ENCODE measurements at regions not wholly inside any gene's neighbourhood (a gene's known extent, or its start where the extent isn't known, plus 50 kb on each side); places are given as distances from the start of the nearest gene placed in this dataset.
"Not testable (repeated sequence)": the region's sequence is repeated elsewhere in the genome, so short reads cannot be mapped to it uniquely, and the experiment has no call there.

DNA sequence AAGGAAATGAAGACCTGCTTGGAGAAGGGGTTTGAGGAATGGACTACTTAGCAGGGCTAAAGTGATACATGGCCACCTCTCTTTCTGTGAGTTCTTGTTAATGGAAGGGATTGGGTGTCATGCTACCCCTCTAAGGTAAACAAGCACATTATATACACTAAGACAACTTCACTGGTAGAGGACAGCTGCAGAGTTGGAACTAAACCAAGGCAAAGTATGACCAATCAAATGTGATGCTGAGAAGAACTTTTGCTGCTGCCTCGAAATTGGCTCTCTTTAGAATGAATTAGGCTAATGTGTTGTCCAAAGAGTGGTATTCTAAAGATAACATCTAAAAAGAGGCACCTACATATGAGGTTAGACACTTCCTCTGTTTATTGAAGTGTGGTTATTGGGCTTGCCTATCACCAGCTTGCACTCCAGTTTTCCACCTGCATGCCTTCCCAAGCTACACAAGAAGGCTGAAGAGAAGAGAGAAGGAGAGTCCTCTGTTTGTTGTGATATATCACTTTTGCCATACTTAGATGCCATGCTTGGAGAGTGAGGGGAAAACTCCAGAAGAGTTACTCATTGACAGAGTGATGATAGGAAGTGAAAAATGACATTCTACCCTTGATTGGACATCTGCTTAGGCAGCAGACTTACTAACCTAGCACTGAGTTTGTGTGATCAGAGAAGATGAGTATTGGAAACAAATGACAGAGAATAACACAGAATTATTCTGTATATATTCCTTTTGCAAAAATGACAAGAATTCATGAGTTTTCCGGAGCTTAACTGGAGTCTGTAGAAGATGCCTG is 536.1 kb downstream of the ZNF608 start:
- DNase-seq (ENCODE audit: low read depth in 4 of 4, low spot score in 2 of 4) = no peak

DNA sequence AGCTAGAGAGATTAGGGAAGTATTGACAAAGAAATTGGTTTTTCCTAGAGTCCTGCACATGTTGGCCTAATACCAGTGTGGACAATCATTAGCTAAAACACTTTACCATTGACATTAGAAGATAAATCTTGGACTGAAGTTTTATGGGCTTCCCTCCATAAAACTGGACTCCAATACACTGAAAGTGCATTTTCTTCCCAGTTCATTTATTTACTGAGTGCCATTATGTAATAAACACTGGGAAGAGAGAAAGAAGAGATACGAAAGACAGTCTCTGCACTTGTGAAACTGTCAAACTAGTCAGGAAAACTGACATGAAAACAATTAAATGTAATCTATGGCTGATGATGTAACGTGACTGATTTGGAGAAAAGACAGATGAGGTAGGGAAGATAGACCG is 539.3 kb downstream of the ZNF608 start:
- DNase-seq (ENCODE audit: low read depth in 4 of 4, low spot score in 2 of 4) = no peak

DNA sequence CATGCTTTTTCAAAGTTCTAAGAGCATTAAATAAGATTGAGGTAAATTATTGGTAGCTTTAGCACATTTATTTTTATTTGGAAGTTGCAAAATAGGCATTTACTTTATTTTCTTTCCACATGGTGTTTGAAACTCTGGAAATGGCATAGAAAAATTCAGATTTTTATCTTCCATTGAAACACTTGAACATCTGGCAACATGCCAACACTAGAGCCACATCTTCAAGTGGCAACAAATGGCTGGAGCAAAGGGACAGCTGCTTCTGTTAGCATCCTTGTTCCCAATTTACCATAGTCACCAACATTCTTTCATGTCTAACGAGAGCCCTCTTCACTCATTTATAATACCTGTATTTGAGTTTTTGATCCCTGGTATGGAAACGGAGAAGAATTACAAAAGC is 539.9 kb downstream of the ZNF608 start:
- DNase-seq (ENCODE audit: low read depth in 4 of 4, low spot score in 2 of 4) = no peak

DNA sequence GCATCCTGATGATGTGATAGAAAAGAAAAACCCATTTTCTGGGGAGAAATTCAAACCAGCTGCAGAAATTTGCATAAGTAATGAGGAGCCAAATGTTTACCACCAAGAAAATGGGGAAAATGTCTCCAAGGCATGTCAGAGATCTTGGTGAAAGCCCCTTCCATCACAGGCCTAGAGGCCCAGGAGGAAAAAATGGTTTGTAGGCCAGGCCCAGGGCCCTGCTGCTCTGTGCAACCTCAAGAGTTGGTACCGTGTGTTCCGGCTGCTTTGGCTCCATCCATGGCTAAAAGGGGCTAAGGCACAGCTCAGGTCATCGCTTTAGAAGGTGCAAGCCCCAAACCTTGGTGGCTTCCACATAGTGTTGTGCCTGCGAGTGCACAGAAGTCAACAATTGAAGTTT is 543.1 kb downstream of the ZNF608 start:
- no peak for DNase-seq (ENCODE audit: low read depth in 4 of 4, low spot score in 2 of 4)

DNA sequence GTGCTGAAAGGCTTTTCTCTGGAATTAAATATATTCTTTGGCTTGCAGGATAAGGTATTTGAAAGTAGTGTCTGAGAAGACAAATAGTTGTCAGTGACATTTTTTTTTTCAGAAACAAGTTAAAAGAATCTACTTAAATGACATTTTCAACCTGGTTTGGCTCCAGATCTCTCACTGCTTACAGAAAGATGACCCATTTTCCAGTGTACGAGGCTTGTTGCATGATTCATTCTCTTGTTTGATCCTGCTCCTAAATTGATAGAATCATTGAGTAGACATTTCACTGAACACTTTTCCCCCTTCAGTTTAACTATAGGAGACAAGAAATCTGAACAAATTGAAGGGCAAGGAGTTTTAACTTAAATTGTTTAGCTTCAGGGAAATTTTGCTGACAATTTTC is 546.1 kb downstream of the ZNF608 start:
- DNase-seq (ENCODE audit: low read depth in 4 of 4, low spot score in 2 of 4) = no peak

DNA sequence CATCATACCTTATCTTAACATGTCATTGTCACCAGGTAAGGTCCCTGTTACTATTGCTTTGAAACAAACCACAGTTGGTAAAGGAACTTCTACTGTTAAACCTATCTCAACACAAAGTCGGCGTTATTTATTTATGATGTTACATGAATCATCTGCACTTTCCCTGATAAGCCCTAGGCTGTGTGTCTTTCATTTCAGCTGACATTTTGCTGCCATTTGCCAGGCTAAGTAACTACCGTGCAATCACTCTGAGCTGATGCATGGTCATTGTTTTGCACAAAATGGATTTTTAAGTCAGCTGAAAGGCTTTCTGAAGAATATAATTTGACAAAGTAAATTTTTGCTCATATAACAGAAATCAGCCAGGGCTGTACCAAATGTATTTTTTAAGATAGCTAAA is 546.5 kb downstream of the ZNF608 start:
- no peak for DNase-seq (ENCODE audit: low read depth in 4 of 4, low spot score in 2 of 4)

DNA sequence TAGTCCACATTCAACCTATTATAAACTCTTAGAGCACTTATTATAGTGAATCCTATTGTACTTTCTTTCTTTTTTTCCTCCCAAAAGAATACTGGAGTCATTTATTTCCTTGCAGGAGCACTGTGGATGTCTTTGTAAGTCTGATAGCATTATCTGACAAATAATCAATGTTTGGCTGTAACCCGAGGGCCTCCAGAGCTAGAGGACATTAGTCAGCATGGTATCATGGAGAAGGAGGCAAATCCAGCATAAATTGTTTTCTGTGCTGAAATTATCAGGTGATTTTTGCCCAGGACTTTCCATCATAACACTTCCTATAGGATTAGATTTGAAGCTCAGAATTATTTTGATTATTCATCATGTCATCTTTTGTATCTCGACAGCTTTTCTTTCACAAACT is 551.0 kb downstream of the ZNF608 start:
- DNase-seq (ENCODE audit: low read depth in 4 of 4, low spot score in 2 of 4) = no peak

DNA sequence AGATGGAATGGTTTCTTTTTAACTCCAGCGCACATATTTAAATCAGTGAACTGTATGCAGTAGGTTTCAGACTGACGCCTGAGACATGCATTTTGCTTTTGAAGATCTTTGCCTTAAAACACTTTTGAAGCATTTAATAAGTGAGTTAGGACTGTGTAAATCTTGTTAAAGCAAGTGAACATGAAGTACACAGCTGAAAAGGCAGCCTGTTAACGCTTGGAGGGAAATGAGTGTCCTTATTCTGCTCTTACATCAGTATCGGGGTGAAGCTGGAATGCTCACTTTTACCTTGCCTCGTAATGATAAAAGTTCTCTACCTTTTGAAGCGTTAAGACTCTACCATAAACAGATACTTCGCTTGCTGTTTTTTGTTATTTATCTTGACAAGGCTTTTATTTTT is 552.2 kb downstream of the ZNF608 start:
- DNase-seq (ENCODE audit: low read depth in 4 of 4, low spot score in 2 of 4) = no peak

DNA sequence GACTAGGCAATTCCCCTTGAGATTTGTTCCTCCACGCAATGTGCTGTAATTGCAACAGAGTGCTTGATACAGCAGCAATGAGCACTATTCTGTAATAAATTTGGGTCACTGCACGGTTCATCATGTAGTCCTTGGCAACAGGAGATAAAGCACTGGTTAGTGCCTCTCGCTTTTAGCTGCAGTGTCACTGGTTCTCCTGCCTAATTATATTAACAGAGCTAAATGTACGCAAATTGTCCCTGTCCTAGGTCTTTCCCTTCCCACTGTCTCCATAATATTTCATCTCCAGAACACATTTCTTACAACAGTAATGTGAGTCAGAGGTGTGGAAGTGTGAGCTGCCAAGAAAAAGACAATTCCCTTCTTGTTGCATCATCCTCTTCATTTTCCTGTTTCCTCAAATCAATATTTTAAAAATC is 553.1 kb downstream of the ZNF608 start:
- DNase-seq (ENCODE audit: low read depth in 4 of 4, low spot score in 2 of 4) = no peak

DNA sequence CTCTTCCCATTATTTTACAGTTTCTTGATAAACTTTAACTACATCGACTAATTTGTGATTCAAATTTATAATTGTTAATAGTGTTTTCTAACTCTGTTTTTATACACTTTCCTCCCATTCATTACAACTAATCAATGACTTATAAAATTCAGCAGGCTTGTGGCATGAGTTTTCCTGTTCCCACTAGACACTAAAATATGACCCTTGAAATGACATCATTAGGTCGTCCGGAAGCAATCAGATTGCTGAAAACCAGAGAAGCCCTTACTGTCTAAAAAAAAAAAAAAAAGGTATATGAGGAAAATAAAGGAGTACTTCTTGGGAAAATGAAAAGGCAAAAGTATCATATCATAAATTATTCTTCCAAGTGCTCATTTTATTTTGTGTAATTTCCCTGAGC is 553.7 kb downstream of the ZNF608 start:
- no peak for DNase-seq (ENCODE audit: low read depth in 4 of 4, low spot score in 2 of 4)

DNA sequence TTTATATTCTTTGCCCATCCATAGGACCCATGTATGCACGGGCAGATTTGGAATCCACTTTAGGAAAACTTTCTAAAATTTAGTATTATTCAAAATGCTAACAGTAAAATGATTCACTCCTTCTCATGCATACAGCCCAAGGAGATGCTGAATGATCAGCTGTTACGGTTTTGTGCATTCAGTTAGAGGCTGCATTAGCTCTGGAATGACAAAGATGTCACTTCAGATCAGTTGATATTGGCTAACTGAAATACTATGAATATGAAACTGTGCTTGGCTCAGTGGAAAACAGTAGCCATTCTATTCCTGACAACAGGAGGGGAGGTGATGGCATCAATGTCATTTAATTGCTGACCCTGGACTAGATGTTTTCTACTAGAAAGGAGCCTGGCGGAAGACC is 560.7 kb downstream of the ZNF608 start:
- DNase-seq (ENCODE audit: low read depth in 4 of 4, low spot score in 2 of 4) = no peak

DNA sequence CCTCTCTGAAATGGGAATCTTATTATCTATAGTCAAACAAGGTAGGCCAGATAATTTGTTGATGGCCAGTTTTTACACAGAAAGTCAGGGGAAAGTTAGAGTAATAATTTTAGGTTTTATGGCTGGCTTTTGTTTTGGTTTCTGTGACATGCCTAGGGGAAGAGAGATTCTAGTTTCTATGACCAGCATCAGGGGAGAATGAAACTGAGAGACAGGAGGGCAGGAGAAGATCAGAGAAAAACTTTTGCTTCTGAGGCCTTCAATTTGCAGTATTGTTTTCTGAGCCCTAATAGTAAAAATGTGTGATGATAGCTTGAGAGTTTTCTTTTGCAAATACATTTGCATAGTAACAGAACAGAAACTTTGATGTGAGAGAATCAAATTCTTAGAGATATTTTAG is 564.3 kb downstream of the ZNF608 start:
- DNase-seq (ENCODE audit: low read depth in 4 of 4, low spot score in 2 of 4) = no peak

DNA sequence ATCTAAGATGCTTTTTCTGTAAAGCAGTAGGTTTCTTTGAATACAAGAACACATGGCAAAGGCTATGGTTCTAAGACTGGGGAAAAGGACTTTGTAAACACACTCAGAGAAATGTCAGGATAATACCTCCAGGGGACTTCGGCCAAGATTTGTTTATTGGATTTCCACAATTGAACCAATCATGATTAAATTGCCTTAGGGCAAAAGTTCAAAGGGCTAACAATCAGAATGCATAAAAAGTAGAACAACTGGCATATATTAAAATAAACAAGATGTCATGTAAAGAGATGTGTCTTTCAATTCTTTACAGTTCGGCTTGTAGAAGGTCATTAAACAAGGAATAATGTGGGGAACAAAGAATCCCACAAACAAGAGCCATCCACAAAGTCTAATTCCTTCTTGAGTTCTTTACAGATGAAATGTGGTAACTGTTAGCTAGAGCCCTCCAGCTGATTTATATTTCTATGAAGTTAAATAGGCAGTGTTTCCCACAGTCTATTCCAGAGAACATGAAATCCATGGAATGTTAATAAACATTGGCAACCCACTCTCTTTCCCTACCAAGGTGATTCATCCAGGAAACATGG is 565.5 kb downstream of the ZNF608 start:
- no peak for DNase-seq (ENCODE audit: low read depth in 4 of 4, low spot score in 2 of 4)

DNA sequence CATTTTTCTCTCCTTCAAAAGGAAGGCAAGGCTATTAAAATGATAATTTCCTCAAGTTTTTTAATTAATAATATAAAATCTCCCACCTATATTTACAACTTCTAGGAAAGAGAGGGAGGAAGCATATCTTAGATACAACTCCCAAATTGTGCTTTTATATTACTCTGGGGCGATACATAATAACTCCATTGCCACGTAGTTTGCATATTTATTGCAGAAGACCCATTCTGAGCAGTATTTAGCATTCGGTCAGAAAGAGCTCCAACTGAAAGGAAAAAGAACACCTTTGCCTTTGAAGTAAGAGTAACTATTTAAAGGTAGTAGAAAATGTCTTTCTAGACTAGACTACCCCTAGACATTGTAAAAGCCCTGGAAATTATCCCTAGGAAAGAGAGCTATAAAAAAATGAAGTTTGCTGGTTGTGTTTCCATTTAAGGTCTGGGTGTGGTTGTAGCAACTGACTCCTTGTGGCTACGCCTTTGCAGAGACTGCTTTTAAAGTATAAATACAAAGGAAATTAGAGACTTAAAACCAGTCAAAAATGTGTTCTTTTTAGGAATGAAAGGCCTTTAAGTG is 566.1 kb downstream of the ZNF608 start:
- no peak for DNase-seq (ENCODE audit: low read depth in 4 of 4, low spot score in 2 of 4)

DNA sequence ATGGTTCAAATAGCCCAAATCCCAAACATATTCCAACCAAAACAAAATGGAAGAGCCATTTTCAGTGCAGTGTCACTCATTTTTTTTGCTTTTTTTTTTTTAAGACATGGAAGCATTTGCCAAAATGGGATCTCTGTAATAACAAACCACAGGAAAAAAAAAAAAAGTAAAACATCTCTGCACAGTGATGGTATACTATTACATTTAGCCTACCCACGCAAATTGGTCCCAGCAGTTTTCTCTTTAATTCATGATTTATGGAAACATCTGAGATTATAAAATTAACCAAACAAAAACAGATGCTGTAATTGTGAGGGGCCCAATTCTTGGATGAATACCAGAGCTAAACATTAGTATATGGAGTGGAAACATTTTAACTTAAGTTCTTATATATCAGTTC is 566.6 kb downstream of the ZNF608 start:
- DNase-seq (ENCODE audit: low read depth in 4 of 4, low spot score in 2 of 4) = no peak

DNA sequence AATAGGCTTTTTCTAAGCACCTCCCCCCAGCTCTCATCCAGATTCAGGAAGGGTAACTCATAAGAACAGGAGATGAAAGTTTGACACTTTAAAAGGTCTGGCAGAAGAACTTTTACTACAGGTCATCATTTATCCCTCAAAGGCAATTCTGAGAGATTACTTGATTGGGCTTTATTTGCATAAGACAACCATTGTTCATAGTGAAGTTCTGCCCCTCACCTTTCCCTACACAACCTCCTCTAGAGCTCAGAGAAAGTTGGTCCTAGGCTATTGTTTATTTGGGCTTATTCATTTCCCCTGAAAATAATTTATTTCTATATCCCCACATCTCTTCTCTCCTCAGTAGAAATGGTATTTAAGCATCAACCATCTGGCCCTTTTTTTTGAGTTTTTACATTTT is 568.4 kb downstream of the ZNF608 start:
- DNase-seq (ENCODE audit: low read depth in 4 of 4, low spot score in 2 of 4) = no peak

DNA sequence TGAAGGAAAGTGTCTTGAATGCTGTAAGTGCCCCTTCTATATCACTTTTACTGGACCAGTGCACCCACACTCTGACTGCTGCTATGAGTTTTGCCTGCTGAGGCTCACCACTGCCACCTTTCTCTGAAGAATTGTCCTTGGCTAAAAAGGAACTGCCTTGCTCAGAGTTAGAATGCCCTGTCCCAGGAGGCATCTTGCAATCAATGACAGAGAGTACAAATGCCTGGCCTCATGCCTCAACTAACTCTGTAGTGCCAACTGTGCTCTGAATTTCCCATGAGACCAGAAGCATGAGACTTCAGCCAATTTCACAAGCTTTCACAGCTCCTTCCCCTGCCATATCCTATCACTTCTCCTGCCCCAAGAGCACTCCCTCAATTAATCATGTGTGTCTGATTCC is 569.7 kb downstream of the ZNF608 start:
- DNase-seq (ENCODE audit: low read depth in 4 of 4, low spot score in 2 of 4) = no peak

DNA sequence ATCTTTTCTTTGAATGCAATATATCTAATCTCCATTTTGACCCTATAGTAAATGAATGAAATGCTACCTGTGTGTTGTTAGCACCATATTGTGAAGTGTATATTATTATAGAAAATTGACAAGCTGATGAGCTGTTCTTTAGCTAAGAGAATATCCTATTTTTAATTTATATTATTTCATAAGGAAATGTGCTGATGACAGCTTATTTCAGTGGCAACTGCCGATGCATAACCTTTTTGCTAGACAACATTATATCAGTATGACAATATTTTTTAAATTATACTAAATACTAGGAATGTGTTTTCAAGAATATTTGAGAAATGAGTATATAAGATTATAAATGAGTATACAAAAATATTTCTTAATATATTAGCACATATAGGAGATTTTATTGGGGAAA is 573.1 kb downstream of the ZNF608 start:
- DNase-seq (ENCODE audit: low read depth in 4 of 4, low spot score in 2 of 4) = no peak

DNA sequence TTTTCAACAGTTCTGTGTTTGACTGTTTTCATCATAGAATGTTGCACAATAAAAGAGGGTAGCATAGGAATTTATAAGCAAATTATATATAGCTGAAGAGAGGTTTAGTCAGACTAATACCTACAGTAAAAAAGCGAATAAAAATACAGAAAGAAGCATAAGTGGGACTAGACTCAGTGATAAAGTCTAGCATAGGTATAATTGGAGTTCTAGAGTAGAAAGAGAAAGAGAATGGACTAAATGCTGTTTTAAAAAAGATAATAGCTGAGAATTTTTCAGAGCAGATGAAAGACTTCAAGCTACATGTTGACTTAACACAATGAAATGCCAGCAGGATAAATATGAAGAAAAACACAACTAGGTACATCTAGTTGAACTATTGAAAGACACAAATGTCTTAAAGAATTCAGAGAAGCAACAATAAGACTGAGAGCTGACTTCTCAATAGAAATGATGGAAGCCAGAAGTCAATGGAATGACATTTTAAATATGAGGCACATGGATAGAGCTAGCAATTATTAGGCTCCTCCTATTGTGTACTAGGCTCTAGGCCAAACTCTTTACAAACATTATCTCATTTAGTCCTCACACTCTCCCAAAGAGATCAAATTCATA is 573.9 kb downstream of the ZNF608 start:
- DNase-seq (ENCODE audit: low read depth in 4 of 4, low spot score in 2 of 4) = no peak

DNA sequence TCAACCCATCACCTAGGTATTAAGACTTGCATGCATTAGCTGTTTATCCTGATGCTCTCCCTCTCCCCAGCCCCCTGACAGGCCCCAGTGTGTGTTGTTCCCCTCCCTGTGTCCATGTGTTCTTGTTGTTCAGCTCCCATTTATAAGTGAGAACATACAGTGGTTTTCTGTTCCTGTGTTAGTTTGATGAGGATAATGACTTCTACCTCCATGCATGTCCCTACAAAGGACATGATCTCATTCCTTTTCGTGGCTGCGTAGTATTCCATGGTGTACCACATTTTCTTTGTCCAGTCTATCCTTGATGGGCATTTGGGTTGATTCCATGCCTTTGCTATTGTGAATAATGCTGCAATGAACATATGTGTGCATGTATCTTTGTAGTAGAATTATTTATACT is 578.3 kb downstream of the ZNF608 start:
- DNase-seq (ENCODE audit: low read depth in 4 of 4, low spot score in 2 of 4) = not testable (repeated sequence)

DNA sequence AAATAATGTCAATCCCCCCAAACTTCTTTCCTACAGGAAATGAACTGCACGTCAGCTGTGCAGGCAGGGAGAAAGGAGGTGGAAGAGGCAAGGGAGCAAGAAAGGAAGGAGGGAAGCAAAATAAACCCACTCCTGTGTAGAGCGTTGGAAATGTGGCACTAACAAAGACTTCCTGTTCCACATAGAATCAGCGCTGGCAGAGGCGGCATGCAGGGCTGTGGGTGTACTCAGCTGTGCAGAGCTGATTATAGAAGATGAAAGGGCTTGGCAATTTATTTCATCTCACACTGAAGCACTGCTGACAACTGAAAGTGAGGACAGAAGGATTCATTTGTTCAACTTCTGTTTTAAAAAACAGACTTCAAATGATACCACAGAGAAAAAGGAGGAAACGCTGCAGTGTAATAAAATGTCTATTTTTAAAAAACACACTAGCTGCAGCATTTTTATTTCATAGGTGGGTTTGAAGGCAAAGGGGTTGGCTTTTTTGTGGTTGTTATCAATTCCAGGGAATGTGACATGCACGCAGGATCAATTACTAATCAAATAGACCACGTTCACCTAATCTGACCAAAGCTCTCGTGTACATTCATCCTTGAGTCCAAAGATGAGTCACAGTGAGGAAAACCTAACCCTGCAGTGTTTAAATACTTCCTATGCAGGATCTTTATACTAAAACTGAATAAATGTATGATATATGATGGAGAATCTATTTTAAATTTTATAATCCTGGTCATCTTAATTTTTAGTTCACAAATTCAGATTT is 583.5 kb downstream of the ZNF608 start:
- DNase-seq (ENCODE audit: low read depth in 4 of 4, low spot score in 2 of 4) = no peak

All from left renal cortex interstitium (tissue), 4 donors.